Endothelial cell (in vitro differentiated cells): ENCODE measurements at regions not wholly inside any gene's neighbourhood (a gene's known extent, or its start where the extent isn't known, plus 50 kb on each side); places are given as distances from the start of the nearest gene placed in this dataset.

Experiments
- DNase-seq: peaks from one replicate; pipeline ENCODE4 v3.0.0; 2021; ENCODE audit warnings: low spot score
- H3K27ac Mint-ChIP-seq: one replicate; pipeline ENCODE4 v1.8.0; 2021; ENCODE audit warnings: mixed read lengths, inconsistent platforms; ENCODE audit not compliant: unreplicated experiment
- H3K27me3 Mint-ChIP-seq: one replicate; pipeline ENCODE4 v1.8.0; 2021; ENCODE audit warnings: mild to moderate bottlenecking, moderate library complexity, mixed read lengths, inconsistent platforms; ENCODE audit not compliant: unreplicated experiment
- H3K36me3 Mint-ChIP-seq: one replicate; pipeline ENCODE4 v1.8.0; 2021; ENCODE audit warnings: mild to moderate bottlenecking, low read depth, mixed read lengths, inconsistent platforms; ENCODE audit not compliant: unreplicated experiment
- H3K4me1 Mint-ChIP-seq: one replicate; pipeline ENCODE4 v1.8.0; 2021; ENCODE audit warnings: mild to moderate bottlenecking, mixed read lengths, inconsistent platforms; ENCODE audit not compliant: unreplicated experiment
- H3K4me3 Mint-ChIP-seq: one replicate; pipeline ENCODE4 v1.8.0; 2021; ENCODE audit warnings: mild to moderate bottlenecking, mixed read lengths, inconsistent platforms; ENCODE audit not compliant: unreplicated experiment
- H3K9me3 Mint-ChIP-seq: one replicate; pipeline ENCODE4 v1.8.0; 2021; ENCODE audit warnings: mixed read lengths, inconsistent platforms; ENCODE audit not compliant: unreplicated experiment
- CTCF ChIP-seq: fragments of 200-600 bp; sonication (generic); IDR thresholded peaks from one replicate; pipeline ENCODE4 v1.5.0; 2021; ENCODE audit warnings: antibody characterized with exemption; ENCODE audit not compliant: unreplicated experiment

GRCh38 chr6:47403801-47404200 is 73.8 kb upstream of the CD2AP start:
- H3K4me1 Mint-ChIP-seq = no peaks in the 10 kb centered on the region

GRCh38 chr6:47404435-47404834 is 73.2 kb upstream of the CD2AP start:
- Mint-ChIP-seq H3K9me3 (no peaks in the 10 kb centered on the region), H3K4me1 (no peaks in the 10 kb centered on the region), H3K4me3 (no peak overlapping the region), H3K27ac (no peak overlapping the region), H3K36me3 (no peaks in the 10 kb centered on the region), H3K27me3 (no peaks in the 10 kb centered on the region)
- DNase-seq = no peak
- TF ChIP-seq CTCF = no peak

More at GRCh38 chr6:47403801-47404200, 73.8 kb upstream of the CD2AP start:
- H3K27ac Mint-ChIP-seq = no peak overlapping the region
- no peaks in the 10 kb centered on the region for H3K27me3 Mint-ChIP-seq
- no peaks in the 10 kb centered on the region for H3K9me3 Mint-ChIP-seq
- DNase-seq = no peak
- no peaks in the 10 kb centered on the region for H3K36me3 Mint-ChIP-seq
- H3K4me3 Mint-ChIP-seq = no peak overlapping the region
- TF ChIP-seq CTCF = no peak

- TF ChIP-seq CTCF = no peak
- Mint-ChIP-seq H3K36me3 (no peaks in the 10 kb centered on the region), H3K27me3 (no peaks in the 10 kb centered on the region), H3K9me3 (no peaks in the 10 kb centered on the region), H3K27ac (no peak overlapping the region), H3K4me1 (no peaks in the 10 kb centered on the region), H3K4me3 (no peak overlapping the region)
- no peak for DNase-seq
These were observed 72.3 kb upstream of the CD2AP start for GRCh38 chr6:47405273-47405672.

- no peaks in the 10 kb centered on the region for H3K27me3 Mint-ChIP-seq
- H3K27ac Mint-ChIP-seq = no peak overlapping the region
- H3K36me3 Mint-ChIP-seq = no peaks in the 10 kb centered on the region
These were observed 70.0 kb upstream of the CD2AP start for GRCh38 chr6:47407300-47408281.

More at GRCh38 chr6:47407300-47408281, 70.0 kb upstream of the CD2AP start:
- Mint-ChIP-seq H3K4me1 (no peaks in the 10 kb centered on the region), H3K4me3 (no peak overlapping the region), H3K9me3 (no peaks in the 10 kb centered on the region)
- TF ChIP-seq CTCF = no peak
- no peak for DNase-seq
